Subcutaneous abdominal adipose tissue (tissue), 5 donors: ENCODE measurements at regions not wholly inside any gene's neighbourhood (a gene's known extent, or its start where the extent isn't known, plus 50 kb on each side); places are given as distances from the start of the nearest gene placed in this dataset.
"Not testable (repeated sequence)": the region's sequence is repeated elsewhere in the genome, so short reads cannot be mapped to it uniquely, and the experiment has no call there.

Experiments
- H3K27ac ChIP-seq: one replicate; pipeline ENCODE4 v1.7.0; 2013; ENCODE audit warnings: low read depth, mild to moderate bottlenecking, inconsistent platforms, low read length, moderate library complexity
- H3K27me3 ChIP-seq, 5 donors: one replicate each; pipeline ENCODE4 v1.7.0; 2013; ENCODE audit warnings: low read length in 5 of 5, inconsistent platforms in 1 of 5; ENCODE audit not compliant: control insufficient read depth in 5 of 5, insufficient read depth in 4 of 5
- H3K36me3 ChIP-seq, 5 donors: one replicate each; pipeline ENCODE4 v1.7.0; 2013; ENCODE audit warnings: low read length in 5 of 5; ENCODE audit not compliant: control insufficient read depth in 5 of 5, insufficient read depth in 5 of 5
- H3K4me1 ChIP-seq, 5 donors: one replicate each; pipeline ENCODE4 v1.7.0; 2013; ENCODE audit warnings: low read length in 5 of 5, mild to moderate bottlenecking in 3 of 5, moderate library complexity in 1 of 5; ENCODE audit not compliant: control insufficient read depth in 5 of 5, insufficient read depth in 5 of 5
- H3K4me3 ChIP-seq, 5 donors: one replicate each; pipeline ENCODE4 v1.7.0; 2013; ENCODE audit warnings: low read length in 5 of 5, low read depth in 1 of 5
- H3K9ac ChIP-seq, 5 donors: one replicate each; pipeline ENCODE4 v1.7.0; 2013; ENCODE audit warnings: low read length in 5 of 5, mild to moderate bottlenecking in 4 of 5, moderate library complexity in 3 of 5
- H3K9me3 ChIP-seq, 5 donors: one replicate each; pipeline ENCODE4 v1.7.0; 2013; ENCODE audit warnings: low read length in 5 of 5; ENCODE audit not compliant: control insufficient read depth in 5 of 5
- donor health status: healthy.
- donor health status: healthy.
- donor health status: healthy.
- donor health status: healthy.
- donor health status: healthy.

DNA sequence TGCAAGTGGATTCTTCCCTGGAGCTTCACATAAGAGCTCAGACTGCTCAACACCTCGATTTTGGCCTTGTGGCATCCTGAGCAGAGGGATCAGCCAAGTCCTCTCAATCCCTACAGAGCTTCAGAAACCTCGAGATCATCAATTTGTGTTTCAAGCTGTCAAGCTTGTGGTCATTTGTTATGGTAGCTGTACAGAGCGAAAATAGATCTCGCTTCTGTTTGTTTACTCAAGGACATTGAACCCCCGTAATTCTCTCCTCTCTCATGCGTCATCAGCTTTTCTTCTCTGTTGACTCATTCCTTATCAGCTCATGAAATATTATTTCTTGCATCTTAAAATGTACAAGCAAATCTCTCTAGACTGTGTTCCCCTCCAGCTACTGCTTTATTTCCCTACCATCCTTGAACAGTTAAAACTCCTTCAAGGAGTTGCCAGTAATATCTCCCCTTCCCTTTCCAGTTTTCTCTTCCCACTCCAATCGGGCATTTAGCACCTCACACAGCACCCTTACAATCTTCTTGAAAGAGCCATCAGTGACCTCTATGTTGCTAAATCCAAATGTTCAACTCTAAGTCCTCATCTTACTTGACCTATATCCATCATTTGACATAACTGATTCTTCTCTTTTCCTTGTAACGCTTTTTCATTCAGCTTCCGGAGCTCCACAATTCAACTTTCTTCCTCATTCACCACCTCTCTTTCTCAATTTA is 106.2 kb upstream of the FAT1 start:
- no peaks in the 10 kb centered on the region for H3K4me1 ChIP-seq
- H3K9me3 ChIP-seq, result peaks cover 0 to 2% (median 0%) of the 10 kb centered on the region in 5 donors
- no peaks in the 10 kb centered on the region for H3K27me3 ChIP-seq
- no peak overlapping the region for H3K9ac ChIP-seq
- H3K27ac ChIP-seq, result no peak overlapping the region
- no peak overlapping the region for H3K4me3 ChIP-seq
- H3K36me3 ChIP-seq, result no peaks in the 10 kb centered on the region

DNA sequence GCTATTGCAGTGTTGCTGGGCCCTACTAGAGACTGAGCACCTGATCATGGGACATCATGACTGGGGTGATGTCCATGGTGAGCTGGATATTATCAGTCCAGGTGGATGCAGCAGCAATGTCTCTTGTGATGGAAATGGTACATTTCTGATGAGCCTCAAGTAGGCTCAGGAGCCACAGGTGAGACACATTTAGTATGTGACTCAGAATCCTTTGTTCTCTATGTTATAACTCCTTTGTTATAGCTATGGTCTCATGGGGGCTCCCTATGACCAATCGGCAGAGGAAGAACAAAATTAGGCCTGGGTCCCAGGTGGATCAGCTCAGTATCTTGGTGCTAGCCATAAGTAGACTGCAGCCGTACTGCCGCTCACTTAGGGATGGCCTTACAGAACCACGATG is 107.9 kb upstream of the FAT1 start:
- no peak overlapping the region for H3K27ac ChIP-seq
- H3K9ac ChIP-seq, result no peak overlapping the region
- no peaks in the 10 kb centered on the region for H3K27me3 ChIP-seq
- no peaks in the 10 kb centered on the region for H3K36me3 ChIP-seq
- H3K4me3 ChIP-seq, result no peak overlapping the region
- H3K4me1 ChIP-seq, result no peaks in the 10 kb centered on the region
- peaks cover 0 to 2% (median 0%) of the 10 kb centered on the region in 5 donors for H3K9me3 ChIP-seq

- Histone ChIP-seq H3K4me1 (no peaks in the 10 kb centered on the region), H3K36me3 (no peaks in the 10 kb centered on the region), H3K9ac (no peak overlapping the region), H3K27ac (no peak overlapping the region), H3K27me3 (no peaks in the 10 kb centered on the region), H3K4me3 (no peak overlapping the region), H3K9me3 (peaks cover 0 to 2% (median 0%) of the 10 kb centered on the region in 5 donors)
These were observed 109.2 kb upstream of the FAT1 start for GRCh38 chr4:186832906-186833305.

DNA sequence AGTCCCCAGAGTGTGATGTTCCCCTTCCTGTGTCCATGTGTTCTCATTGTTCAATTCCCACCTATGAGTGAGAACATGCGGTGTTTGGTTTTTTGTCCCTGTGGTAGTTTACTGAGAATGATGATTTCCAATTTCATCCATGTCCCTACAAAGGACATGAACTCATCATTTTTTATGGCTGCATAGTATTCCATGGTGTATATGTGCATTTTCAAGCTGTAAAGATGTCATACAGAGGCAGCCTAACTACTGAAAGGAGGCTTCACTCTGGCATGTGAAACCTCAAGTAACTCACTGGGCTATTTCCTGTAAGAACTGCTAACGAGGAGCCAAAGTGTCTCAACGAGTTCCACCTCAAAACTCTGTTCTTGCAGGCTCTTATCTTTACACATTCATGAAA is 113.8 kb upstream of the FAT1 start:
- not testable (repeated sequence) for H3K27ac ChIP-seq

DNA sequence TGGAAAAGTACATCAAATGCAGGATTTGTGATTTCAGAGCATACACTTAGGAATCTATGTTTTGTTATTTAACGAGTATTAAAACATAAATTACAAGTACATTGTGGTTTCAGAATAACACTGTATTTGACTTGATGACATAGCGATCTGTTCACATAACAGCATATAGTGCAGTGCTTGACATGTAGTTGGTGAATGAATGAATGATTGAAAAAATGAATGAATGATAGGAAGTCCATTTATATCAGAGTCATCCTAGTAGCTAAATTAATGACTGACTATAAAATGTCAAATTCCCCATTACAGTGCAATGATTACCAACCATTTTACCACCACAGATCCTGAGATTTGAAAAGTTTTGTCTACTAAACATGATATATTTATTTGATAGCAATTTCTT is 114.6 kb upstream of the FAT1 start:
- no peak overlapping the region for H3K4me3 ChIP-seq
- no peaks in the 10 kb centered on the region for H3K9me3 ChIP-seq
- peaks cover 0 to 12% (median 3%) of the 10 kb centered on the region in 5 donors for H3K4me1 ChIP-seq
- H3K9ac ChIP-seq, result no peak overlapping the region
- no peaks in the 10 kb centered on the region for H3K27me3 ChIP-seq
- H3K27ac ChIP-seq, result no peak overlapping the region
- H3K36me3 ChIP-seq, result no peaks in the 10 kb centered on the region

More for the DNA sequence above, 113.8 kb upstream of the FAT1 start:
- peaks cover 0 to 12% (median 3%) of the 10 kb centered on the region in 5 donors for H3K4me1 ChIP-seq
- not testable (repeated sequence) for H3K27me3 ChIP-seq, H3K36me3 ChIP-seq, H3K9me3 ChIP-seq, H3K4me3 ChIP-seq, H3K9ac ChIP-seq

GRCh38 chr4:186839122-186840037 is 115.7 kb upstream of the FAT1 start:
- H3K36me3 ChIP-seq, result no peaks in the 10 kb centered on the region
- H3K9ac ChIP-seq, result peak overlapping the region in 4 of 5 donors; percentile 41 to 72 (median 61)
- H3K4me1 ChIP-seq, result peaks cover 0 to 14% (median 10%) of the 10 kb centered on the region in 5 donors
- H3K27me3 ChIP-seq, result no peaks in the 10 kb centered on the region
- H3K4me3 ChIP-seq, result peak overlapping the region; percentile 53 to 82 (median 66)
- H3K9me3 ChIP-seq, result no peaks in the 10 kb centered on the region
- peak overlapping the region; percentile 94 for H3K27ac ChIP-seq

DNA sequence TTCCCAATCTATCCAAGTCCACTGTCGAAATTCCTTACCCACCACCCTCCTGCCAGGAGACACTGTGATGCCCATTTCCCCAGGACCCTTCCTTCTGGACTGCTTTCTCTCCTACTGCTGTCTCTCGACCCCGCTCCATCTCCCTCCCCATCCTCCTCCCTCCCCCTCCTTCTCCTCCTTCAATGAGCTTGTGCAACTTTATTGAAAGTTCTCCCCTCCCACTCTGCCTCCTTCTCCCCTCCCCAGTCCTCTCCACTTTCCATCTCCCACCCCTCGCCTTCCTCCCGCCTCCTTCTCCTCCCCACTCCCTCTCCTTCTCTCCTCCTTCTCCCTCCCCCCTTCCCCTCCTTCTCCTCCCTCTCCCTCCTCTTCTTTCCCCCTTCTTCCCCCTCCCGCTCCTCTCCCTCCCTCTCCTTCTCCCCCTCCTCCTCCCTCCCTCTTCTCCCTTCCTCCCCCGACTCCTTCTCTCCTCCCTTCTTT is 116.6 kb upstream of the FAT1 start:
- H3K4me3 ChIP-seq, result peak overlapping the region; percentile 53 to 82 (median 66)
- H3K9me3 ChIP-seq, result no peaks in the 10 kb centered on the region
- H3K4me1 ChIP-seq, result peaks cover 4 to 22% (median 14%) of the 10 kb centered on the region in 5 donors
- peak overlapping the region in 3 of 5 donors; percentile 11 to 72 (median 70) for H3K9ac ChIP-seq
- no peaks in the 10 kb centered on the region for H3K36me3 ChIP-seq
- H3K27me3 ChIP-seq, result no peaks in the 10 kb centered on the region
- peak overlapping the region; percentile 94 for H3K27ac ChIP-seq

GRCh38 chr4:186840771-186841301 is 117.2 kb upstream of the FAT1 start:
- peak overlapping the region; percentile 94 for H3K27ac ChIP-seq
- no peaks in the 10 kb centered on the region for H3K27me3 ChIP-seq
- no peaks in the 10 kb centered on the region for H3K36me3 ChIP-seq
- peaks cover 4 to 25% (median 19%) of the 10 kb centered on the region in 5 donors for H3K4me1 ChIP-seq
- H3K9ac ChIP-seq, result peak overlapping the region in 2 of 5 donors; percentile 14 to 37
- H3K4me3 ChIP-seq, result peak overlapping the region; percentile 48 to 82 (median 66)
- no peaks in the 10 kb centered on the region for H3K9me3 ChIP-seq

- Histone ChIP-seq H3K9ac (peak overlapping the region in 4 of 5 donors; percentile 35 to 68 (median 36)), H3K27ac (peak overlapping the region; percentile 71), H3K36me3 (no peaks in the 10 kb centered on the region), H3K4me1 (peaks cover 4 to 25% (median 16%) of the 10 kb centered on the region in 5 donors), H3K27me3 (no peaks in the 10 kb centered on the region), H3K4me3 (peak overlapping the region; percentile 23 to 64 (median 41)), H3K9me3 (no peaks in the 10 kb centered on the region)
These were observed 120.5 kb upstream of the FAT1 start for GRCh38 chr4:186844059-186844681.
